ENCODE measurements at regions not wholly inside any gene's neighbourhood (a gene's known extent, or its start where the extent isn't known, plus 50 kb on each side); places are given as distances from the start of the nearest gene placed in this dataset.

DNA sequence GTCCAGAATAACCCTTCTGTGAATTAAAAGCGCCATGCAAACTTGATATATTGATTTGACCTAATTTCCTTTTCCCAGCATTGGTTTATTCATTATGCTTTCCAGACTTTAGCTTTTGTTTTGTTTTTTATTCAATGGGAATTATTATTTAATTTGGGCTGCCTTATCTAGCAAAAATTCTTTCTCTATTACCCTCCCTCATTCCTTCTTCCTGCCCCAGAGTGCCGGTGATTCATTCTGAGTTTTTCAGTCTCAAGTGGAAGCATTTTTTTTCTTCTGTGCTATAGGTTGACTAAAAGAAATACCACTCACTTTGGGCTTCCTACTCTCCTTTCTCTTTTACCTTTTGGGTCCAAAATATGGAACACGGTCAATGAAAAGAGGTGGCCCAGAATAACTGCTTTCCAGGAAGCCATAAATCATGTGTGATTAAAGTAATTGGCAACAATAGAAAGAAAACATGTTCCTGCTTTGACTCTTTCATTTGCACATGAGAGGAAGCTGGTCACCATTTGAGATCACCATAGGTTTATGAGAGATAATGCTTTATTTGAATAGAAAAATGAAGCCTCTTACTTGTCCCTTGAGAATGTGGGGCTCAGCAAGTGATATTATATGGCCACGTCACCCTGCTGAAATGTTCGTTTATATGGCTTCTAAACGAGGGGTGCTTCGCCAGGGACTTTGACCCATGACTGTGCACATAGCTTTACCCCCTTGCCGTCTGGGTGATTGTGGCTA is 422.8 kb upstream of the ZEB2 start:
- H3K27ac ChIP-seq (ENCODE audit: low read depth) = no peak overlapping the region
- H3K4me3 ChIP-seq (ENCODE audit: low read depth, low read length) = no peak overlapping the region
- no peak for DNase-seq (ENCODE audit: extremely low spot score)
- H3K4me1 ChIP-seq (ENCODE audit: insufficient read depth) = no peaks in the 10 kb centered on the region
- 77% methylated on average over 8 of the region's 8 CpGs for WGBS
- H3K36me3 ChIP-seq (ENCODE audit: insufficient read depth) = no peaks in the 10 kb centered on the region

DNA sequence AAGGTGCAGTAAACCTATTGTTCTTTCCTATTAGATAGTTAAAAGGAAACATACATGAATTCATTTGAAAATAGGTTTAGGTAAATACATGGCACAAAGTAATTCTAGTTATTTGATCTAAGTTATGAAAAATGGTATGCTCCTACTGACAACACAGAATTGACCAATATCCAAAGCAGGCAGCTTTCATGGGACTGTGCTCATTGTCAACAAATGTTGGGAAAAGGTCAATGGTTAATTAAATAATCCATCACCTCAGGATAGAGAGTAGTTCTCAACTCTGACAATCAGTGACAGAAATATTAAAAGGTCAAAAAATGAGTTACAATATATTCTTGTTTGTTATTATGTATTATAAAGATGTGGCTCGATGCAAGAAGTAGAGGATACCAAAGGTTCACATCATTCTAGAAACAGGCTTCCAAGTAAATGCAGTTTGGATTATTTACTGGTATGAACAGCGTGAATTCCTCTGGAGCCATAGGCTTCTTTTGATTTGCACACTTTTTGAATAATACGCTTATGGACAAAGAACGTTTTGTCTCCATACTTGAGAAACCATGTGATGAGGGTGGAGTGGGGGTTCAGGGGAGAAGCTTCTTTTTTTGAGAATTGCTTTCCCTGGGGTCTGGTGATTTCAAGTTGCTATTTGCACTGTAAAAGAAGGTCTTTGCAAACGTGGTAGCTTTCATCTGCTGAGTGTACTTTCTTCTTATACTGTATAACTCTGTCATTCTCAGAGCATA is 422.0 kb upstream of the ZEB2 start:
- DNase-seq (ENCODE audit: extremely low spot score) = no peak
- 86% methylated on average over 5 of the region's 5 CpGs for WGBS

DNA sequence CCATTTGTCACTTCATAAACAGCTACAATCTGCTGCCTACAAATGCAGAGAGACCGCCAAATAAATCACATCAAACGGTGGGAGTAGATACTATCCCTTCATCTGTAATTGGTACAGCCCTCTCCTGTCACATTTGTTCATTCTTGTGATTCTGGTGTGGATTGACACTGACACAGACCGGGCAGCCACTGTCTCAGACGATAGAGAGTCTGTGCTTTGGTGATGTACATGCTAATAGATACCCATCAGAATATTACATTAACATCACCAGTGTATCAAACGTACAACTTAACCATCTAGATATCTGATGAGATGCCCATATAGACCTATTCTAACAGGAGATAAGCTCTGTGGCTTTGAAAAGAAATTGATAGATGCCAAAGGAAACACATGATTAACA is 419.7 kb upstream of the ZEB2 start:
- H3K27ac ChIP-seq (ENCODE audit: low read depth) = no peak overlapping the region
- no peaks in the 10 kb centered on the region for H3K36me3 ChIP-seq (ENCODE audit: insufficient read depth)
- no peak overlapping the region for H3K4me3 ChIP-seq (ENCODE audit: low read depth, low read length)
- DNase-seq (ENCODE audit: extremely low spot score) = no peak
- no peaks in the 10 kb centered on the region for H3K4me1 ChIP-seq (ENCODE audit: insufficient read depth)
- WGBS = 85% methylated on average over 5 of the region's 5 CpGs

More for the DNA sequence above, 422.0 kb upstream of the ZEB2 start:
- no peaks in the 10 kb centered on the region for H3K36me3 ChIP-seq (ENCODE audit: insufficient read depth)
- H3K4me3 ChIP-seq (ENCODE audit: low read depth, low read length) = no peak overlapping the region
- no peak overlapping the region for H3K27ac ChIP-seq (ENCODE audit: low read depth)
- H3K4me1 ChIP-seq (ENCODE audit: insufficient read depth) = no peaks in the 10 kb centered on the region

DNA sequence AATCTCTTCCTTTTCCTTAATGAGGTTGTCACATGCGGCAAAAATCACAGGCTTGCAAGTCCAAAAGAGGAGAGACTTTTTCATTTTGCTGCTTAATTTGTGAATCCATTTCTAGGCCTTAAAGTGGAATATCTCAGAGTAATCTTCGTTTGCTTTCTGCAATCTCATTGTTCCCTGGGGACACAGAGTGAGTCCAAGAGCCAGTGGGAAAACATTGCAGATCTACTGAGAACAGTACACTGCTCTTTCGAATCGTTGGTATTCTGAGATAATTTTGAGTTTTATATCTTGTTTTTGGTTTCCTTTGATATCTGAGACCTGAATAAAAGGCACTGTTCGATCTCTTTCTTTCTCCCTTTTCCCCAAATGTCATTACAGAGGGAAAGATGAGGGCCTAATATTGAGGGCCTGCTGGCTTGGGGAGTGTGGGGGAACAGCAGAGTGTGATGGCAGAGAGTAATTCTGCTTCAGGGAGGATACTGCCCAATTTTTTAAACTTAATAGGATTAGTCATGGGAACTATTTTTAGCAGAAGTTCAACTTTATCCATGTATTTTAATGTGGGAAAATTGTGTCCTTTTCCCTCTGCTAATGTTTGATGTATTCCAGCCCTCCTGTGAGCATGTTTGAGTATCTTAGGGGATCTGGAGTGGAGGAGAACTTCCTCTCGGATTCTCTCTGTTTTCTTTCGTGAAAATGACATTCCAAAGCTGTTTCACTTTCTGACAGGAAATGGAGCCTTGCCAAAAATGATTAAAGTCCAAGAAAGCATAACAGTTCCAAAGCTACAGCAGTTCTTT is 418.2 kb upstream of the ZEB2 start:
- DNase-seq (ENCODE audit: extremely low spot score) = peak; percentile 69
- Histone ChIP-seq H3K4me1 (ENCODE audit: insufficient read depth) (no peaks in the 10 kb centered on the region), H3K36me3 (ENCODE audit: insufficient read depth) (no peaks in the 10 kb centered on the region), H3K27ac (ENCODE audit: low read depth) (peak overlapping the region; percentile 76), H3K4me3 (ENCODE audit: low read depth, low read length) (no peak overlapping the region)
- WGBS = 30% methylated on average over 7 of the region's 7 CpGs

DNA sequence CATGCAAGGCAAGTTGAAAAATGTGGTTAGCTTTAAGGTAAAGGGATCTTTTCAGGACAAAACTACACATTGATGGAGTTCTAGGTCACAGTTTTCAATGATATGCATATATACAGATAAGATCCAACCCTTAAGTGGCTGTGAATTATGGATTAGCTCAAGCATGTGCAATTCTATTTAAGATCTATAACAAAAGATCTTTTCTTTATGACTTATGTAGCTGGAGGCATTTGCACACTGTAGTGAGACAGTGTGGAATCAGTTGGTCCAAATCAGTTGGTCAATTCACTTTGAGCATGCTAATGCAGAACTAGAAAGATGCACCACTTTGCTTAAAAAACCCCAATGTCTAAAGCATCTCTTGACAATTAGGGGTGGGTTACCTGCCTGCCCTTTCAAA is 417.1 kb upstream of the ZEB2 start:
- H3K27ac ChIP-seq (ENCODE audit: low read depth) = no peak overlapping the region
- H3K4me1 ChIP-seq (ENCODE audit: insufficient read depth) = no peaks in the 10 kb centered on the region
- H3K36me3 ChIP-seq (ENCODE audit: insufficient read depth) = no peaks in the 10 kb centered on the region
- no peak overlapping the region for H3K4me3 ChIP-seq (ENCODE audit: low read depth, low read length)
- no peak for DNase-seq (ENCODE audit: extremely low spot score)

DNA sequence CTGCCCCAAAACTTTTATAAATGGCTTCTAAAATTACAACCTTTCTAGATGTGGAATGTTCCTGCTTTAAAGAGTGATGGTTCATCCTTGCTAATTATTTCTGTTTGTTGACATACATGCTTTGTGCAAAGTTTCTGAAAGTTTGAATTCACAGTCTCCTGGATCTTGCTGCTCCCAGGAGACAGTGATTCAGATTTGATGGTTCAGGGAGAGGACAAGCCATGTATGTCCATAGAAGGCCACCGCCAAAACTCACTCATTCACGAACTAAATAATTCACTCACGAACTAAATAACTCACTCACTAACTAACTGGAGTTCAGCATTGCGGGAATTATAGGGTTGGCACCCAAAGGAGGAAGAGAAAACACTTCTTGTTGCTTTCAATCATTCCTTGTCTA is 416.5 kb upstream of the ZEB2 start:
- H3K27ac ChIP-seq (ENCODE audit: low read depth) = no peak overlapping the region
- H3K4me1 ChIP-seq (ENCODE audit: insufficient read depth) = no peaks in the 10 kb centered on the region
- no peaks in the 10 kb centered on the region for H3K36me3 ChIP-seq (ENCODE audit: insufficient read depth)
- no peak for DNase-seq (ENCODE audit: extremely low spot score)
- 86% methylated on average over 4 of the region's 4 CpGs for WGBS
- no peak overlapping the region for H3K4me3 ChIP-seq (ENCODE audit: low read depth, low read length)

DNA sequence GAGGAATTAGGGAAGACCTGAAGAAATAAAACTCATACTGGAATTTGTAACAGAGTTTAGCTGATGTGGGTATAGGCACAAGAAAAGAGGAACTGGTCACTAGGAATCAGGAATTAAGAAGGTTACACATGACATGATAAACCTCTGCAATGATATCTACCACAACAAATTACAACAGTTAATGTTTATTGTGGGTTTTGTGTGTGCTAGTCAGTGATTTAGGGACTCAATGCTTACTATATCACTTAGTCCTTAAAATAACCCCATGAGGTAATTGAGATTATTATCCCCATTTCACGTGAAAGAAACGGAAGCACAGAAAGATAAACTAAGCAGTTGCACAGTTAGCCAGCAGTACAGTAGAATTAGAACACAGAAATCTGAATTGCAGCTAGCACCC is 415.8 kb upstream of the ZEB2 start:
- Histone ChIP-seq H3K4me1 (ENCODE audit: insufficient read depth) (no peaks in the 10 kb centered on the region), H3K36me3 (ENCODE audit: insufficient read depth) (no peaks in the 10 kb centered on the region), H3K27ac (ENCODE audit: low read depth) (no peak overlapping the region), H3K4me3 (ENCODE audit: low read depth, low read length) (no peak overlapping the region)
- no peak for DNase-seq (ENCODE audit: extremely low spot score)
- 54% methylated on average over 2 of the region's 2 CpGs for WGBS

DNA sequence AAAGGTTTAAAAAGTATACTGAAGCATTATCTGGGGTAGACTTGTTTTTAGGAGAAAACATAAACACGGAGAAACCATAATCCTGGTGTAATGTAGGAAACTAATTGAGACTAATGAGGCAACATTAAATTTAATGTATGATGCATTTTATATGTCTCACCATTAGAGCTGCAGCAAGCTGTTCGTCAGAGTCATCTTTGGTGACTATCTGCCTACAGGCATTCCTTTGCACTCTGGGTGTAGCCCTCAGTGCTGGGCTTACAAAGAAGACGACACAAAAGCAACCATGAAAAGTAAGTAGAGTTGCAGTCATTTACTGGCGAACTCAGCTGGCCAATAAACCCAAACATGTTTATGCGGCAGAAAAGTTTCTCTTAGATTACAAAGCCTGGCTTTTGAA is 415.3 kb upstream of the ZEB2 start:
- Histone ChIP-seq H3K36me3 (ENCODE audit: insufficient read depth) (no peaks in the 10 kb centered on the region), H3K4me1 (ENCODE audit: insufficient read depth) (no peaks in the 10 kb centered on the region), H3K27ac (ENCODE audit: low read depth) (no peak overlapping the region), H3K4me3 (ENCODE audit: low read depth, low read length) (no peak overlapping the region)
- no peak for DNase-seq (ENCODE audit: extremely low spot score)
- WGBS = 74% methylated on average over 5 of the region's 5 CpGs

DNA sequence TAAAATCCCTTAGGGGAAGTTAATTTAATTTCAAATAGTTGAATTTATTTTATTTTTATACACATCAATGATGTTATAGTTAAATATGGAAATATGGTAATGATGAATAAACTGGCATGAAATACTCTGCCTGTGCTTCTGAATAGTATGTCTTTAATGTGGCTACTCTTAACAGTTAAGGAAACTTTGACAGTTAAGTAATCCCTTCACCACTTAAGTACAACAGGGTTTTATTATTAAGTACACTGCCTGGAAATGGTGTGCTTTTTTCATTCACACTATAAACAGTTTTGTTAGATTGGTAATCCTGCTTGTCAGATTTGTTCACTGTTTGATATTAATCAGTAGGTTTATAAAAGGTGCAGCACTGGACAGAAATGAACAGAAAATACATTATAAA is 412.0 kb upstream of the ZEB2 start:
- H3K36me3 ChIP-seq (ENCODE audit: insufficient read depth) = no peaks in the 10 kb centered on the region
- H3K4me3 ChIP-seq (ENCODE audit: low read depth, low read length) = no peak overlapping the region

DNA sequence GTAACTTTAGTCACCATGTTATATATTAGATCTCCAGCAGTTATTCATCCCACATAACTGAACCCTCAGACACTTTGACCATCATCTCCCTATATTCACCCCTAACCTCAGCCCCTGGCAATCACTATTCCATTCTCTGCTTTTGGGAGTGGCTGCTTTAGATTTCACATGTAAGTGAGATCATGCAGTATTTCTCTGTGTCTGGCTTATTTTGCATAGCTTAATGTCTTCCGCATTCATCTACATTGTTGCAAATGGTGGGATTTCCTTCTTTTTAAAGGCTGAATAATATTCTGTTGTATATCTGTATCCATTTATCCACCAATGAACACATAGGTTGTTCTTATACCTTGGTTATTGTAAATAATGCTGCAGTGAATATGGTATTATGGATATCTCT is 411.6 kb upstream of the ZEB2 start:
- Histone ChIP-seq H3K27ac (ENCODE audit: low read depth) (no peak overlapping the region), H3K36me3 (ENCODE audit: insufficient read depth) (no peaks in the 10 kb centered on the region), H3K4me1 (ENCODE audit: insufficient read depth) (no peaks in the 10 kb centered on the region), H3K4me3 (ENCODE audit: low read depth, low read length) (no peak overlapping the region)
- no peak for DNase-seq (ENCODE audit: extremely low spot score)
- WGBS = 95% methylated on average over 1 of the region's 1 CpG

More for the DNA sequence above, 412.0 kb upstream of the ZEB2 start:
- no peaks in the 10 kb centered on the region for H3K4me1 ChIP-seq (ENCODE audit: insufficient read depth)
- no peak overlapping the region for H3K27ac ChIP-seq (ENCODE audit: low read depth)
- DNase-seq (ENCODE audit: extremely low spot score) = no peak

DNA sequence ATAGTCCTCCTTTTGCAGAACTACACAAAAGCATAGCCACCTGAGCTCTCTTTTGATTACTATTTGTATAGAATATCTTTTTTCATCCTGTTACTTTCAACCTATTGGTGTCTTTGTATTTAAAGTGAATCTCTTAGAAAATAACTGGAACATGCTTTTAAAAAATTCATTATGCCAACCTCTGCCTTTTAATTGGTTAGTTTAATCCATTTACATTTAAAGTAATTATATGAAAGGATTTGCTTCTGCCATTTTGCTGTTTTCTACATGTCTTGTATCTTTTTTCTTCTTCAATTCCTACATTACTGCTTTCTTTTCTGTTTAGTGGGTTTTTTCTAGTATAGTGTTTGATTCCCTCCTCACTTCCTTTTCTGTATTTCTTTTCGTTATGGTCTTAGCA is 407.5 kb upstream of the ZEB2 start:
- Histone ChIP-seq H3K4me1 (ENCODE audit: insufficient read depth) (no peaks in the 10 kb centered on the region), H3K27ac (ENCODE audit: low read depth) (no peak overlapping the region), H3K36me3 (ENCODE audit: insufficient read depth) (no peaks in the 10 kb centered on the region), H3K4me3 (ENCODE audit: low read depth, low read length) (no peak overlapping the region)
- 96% methylated on average over 1 of the region's 1 CpG for WGBS
- DNase-seq (ENCODE audit: extremely low spot score) = no peak

DNA sequence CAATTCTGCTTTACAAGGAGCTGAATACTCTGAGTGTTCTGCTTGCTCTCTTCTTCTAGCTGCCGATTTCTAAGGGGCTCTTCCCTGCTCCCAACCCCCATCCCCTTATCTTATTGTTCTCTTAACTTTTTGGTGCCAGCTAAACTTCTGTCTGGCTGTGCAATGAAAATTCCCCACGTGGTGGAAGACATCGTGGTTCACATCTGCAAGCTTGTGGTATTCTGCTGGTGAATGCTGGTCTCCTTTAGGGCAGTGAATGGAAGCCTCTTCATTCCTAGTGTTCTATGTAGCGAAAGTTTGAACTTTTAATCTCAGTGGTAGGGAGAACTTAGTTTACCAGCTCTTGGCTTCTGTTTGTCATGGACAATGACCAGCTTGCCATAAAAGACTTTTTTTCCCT is 406.0 kb upstream of the ZEB2 start:
- Histone ChIP-seq H3K36me3 (ENCODE audit: insufficient read depth) (no peaks in the 10 kb centered on the region), H3K4me1 (ENCODE audit: insufficient read depth) (no peaks in the 10 kb centered on the region), H3K4me3 (ENCODE audit: low read depth, low read length) (no peak overlapping the region), H3K27ac (ENCODE audit: low read depth) (no peak overlapping the region)
- no peak for DNase-seq (ENCODE audit: extremely low spot score)
- 73% methylated on average over 4 of the region's 4 CpGs for WGBS

DNA sequence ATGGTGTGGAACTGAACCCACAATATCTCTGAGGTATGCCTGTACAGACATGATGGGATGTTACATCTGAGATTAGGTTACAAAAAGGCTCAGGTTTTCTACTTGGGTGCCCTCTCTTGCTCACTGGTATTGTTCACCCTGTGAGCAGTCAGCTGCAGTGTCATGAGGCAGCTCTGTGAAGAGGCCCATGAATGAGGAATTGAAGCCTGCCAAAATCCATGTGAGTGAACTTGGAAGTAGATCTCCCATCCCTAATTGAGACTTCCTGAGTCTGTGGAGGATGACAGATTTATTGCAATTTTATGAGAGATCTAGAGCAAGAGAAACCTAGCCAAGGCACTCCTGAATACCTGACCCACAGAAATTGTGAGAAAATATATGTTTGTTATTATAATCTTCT is 404.9 kb upstream of the ZEB2 start:
- no peak overlapping the region for H3K4me3 ChIP-seq (ENCODE audit: low read depth, low read length)
- no peak for DNase-seq (ENCODE audit: extremely low spot score)
- no peaks in the 10 kb centered on the region for H3K4me1 ChIP-seq (ENCODE audit: insufficient read depth)
- no peaks in the 10 kb centered on the region for H3K36me3 ChIP-seq (ENCODE audit: insufficient read depth)
- H3K27ac ChIP-seq (ENCODE audit: low read depth) = no peak overlapping the region

DNA sequence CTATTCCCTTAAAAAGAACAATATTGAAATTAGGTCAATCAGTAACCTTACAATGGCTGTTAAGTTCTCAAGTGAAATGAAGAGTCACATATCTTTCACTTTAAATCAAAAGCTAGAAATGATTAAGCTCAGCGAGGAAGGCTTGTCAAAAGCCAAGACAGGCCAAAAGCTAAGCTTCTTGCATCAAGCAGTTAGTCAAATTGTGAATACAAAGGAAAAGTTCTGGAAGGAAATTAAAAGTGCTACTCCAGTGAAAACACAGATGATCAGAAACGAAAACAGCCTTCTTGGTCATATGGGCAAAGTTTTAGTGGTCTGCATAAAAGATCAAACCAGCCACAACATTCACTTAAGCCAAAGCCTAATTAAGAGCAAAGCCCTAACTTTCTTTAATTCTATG is 402.6 kb upstream of the ZEB2 start:
- 90% methylated on average over 2 of the region's 2 CpGs for WGBS
- H3K4me1 ChIP-seq (ENCODE audit: insufficient read depth) = no peaks in the 10 kb centered on the region
- H3K4me3 ChIP-seq (ENCODE audit: low read depth, low read length) = no peak overlapping the region
- no peak for DNase-seq (ENCODE audit: extremely low spot score)
- H3K36me3 ChIP-seq (ENCODE audit: insufficient read depth) = no peaks in the 10 kb centered on the region
- H3K27ac ChIP-seq (ENCODE audit: low read depth) = no peak overlapping the region
